Effector memory CD4-positive, alpha-beta T cell (primary cell): ENCODE measurements at regions not wholly inside any gene's neighbourhood (a gene's known extent, or its start where the extent isn't known, plus 50 kb on each side); places are given as distances from the start of the nearest gene placed in this dataset.
"Not testable (repeated sequence)": the region's sequence is repeated elsewhere in the genome, so short reads cannot be mapped to it uniquely, and the experiment has no call there.

Experiments used
- DNase-seq, 3 donors: peaks; one replicate each; pipeline ENCODE4 v3.0.0-alpha.2; 2020
- H3K27ac ChIP-seq: 2 replicates; pipeline ENCODE4 v1.7.0; 2013; ENCODE audit warnings: mild to moderate bottlenecking, low read length, moderate library complexity; ENCODE audit not compliant: insufficient read depth, poor library complexity, severe bottlenecking
- H3K27me3 ChIP-seq: replicated peaks from 2 replicates; pipeline ENCODE4 v1.7.0; 2013; ENCODE audit warnings: mild to moderate bottlenecking, low read length; ENCODE audit not compliant: insufficient read depth, control insufficient read depth, poor library complexity, severe bottlenecking
- H3K36me3 ChIP-seq: 2 replicates; pipeline ENCODE4 v1.7.0; 2013; ENCODE audit warnings: mild to moderate bottlenecking, low read length, moderate library complexity; ENCODE audit not compliant: control insufficient read depth, insufficient read depth
- H3K4me1 ChIP-seq: 2 replicates; pipeline ENCODE4 v1.7.0; 2013; ENCODE audit warnings: low read length, mild to moderate bottlenecking; ENCODE audit not compliant: control insufficient read depth, insufficient read depth, poor library complexity, severe bottlenecking
- H3K4me3 ChIP-seq: 2 replicates; pipeline ENCODE4 v1.7.0; 2013; ENCODE audit warnings: low read length, low read depth, mild to moderate bottlenecking; ENCODE audit not compliant: insufficient read depth, poor library complexity, severe bottlenecking
- H3K9me3 ChIP-seq: 2 replicates; pipeline ENCODE4 v1.7.0; 2013; ENCODE audit warnings: mild to moderate bottlenecking, low read length, moderate library complexity; ENCODE audit not compliant: control insufficient read depth

DNA sequence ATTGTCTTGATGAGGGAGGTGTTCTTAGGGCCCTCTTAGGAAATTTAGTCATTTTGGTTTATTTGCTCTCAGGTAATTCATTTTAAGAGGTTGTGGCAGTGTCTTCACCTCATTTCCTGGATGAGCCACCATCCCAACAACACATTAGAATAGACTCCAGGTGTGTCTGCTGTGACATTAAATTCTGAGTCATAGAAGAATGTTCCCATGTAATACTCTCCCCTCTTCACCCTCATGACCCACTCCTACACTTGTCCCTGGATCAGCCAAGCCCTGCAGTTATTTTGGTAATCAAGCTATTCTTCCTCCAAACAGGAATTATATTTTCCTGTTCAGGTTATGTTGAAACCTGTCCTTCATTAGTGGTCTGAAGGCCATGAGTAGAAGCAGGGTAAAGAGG lies 944.1 kb downstream of the SORCS3 start:
- Histone ChIP-seq H3K36me3 (no peaks in the 10 kb centered on the region), H3K9me3 (no peaks in the 10 kb centered on the region), H3K4me3 (no peak overlapping the region), H3K4me1 (no peaks in the 10 kb centered on the region), H3K27ac (no peak overlapping the region), H3K27me3 (no peaks in the 10 kb centered on the region)
- DNase-seq: no peak

DNA sequence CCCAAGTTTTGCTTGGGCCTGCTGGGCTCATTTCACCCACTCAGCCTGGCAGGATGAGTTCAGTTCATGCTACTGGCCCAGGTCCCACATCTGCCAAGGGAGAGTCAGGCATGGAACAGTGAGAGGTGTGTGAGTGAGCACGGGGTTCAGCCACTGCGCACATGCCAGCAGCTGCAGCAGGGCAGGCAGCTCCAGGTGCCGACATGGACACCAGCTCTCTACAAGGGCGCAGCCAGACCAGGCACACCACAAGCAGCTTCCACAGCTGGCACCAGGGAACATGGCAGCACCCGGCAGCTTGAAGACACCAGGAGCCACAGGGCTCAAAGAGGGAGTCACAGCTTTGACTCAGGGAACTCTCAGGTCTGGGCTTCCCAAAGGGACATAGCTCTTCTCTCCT lies 938.0 kb downstream of the SORCS3 start:
- Histone ChIP-seq H3K9me3 (no peaks in the 10 kb centered on the region), H3K27me3 (no peaks in the 10 kb centered on the region)

DNA sequence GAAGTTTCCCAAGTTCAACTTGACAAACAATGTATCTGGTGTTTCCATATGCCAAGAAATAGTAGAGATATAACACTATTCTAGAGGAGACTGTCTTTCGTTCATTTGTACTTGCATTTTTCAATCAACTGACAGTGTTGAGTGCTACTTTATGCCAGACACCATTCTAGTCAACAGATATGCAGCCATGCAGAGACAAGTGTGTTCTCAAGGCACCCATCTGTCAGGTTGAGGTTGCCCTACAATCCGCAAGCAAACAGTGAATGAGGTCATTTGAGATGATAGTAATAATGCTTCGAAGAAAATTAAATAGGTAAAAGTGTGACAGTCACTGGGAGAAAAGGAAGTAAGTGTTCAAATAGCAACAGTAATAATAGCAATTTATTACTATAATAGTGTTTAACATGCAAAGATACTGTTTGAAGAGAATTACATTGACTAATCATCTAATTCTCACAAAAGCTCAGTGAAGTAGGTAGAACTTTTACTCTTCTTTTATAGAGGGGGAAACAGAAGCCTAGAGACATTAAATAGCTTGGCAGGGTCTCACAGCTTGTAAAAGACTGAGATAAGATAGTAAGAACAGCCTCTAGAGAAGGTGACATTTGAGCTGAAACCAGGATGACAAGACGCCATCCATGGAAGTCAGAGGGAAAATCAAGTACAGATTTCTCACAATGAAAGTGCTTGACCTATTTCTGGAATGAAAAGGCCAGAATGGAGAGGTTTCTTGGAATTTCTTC lies 936.9 kb downstream of the SORCS3 start:
- Histone ChIP-seq H3K9me3 (no peaks in the 10 kb centered on the region), H3K27me3 (no peaks in the 10 kb centered on the region), H3K27ac (no peak overlapping the region), H3K4me1 (no peaks in the 10 kb centered on the region), H3K36me3 (no peaks in the 10 kb centered on the region), H3K4me3 (no peak overlapping the region)
- no peak for DNase-seq

More for the DNA sequence above, 938.0 kb downstream of the SORCS3 start:
- DNase-seq: no peak
- Histone ChIP-seq H3K27ac (no peak overlapping the region), H3K36me3 (no peaks in the 10 kb centered on the region), H3K4me3 (no peak overlapping the region), H3K4me1 (no peaks in the 10 kb centered on the region)

DNA sequence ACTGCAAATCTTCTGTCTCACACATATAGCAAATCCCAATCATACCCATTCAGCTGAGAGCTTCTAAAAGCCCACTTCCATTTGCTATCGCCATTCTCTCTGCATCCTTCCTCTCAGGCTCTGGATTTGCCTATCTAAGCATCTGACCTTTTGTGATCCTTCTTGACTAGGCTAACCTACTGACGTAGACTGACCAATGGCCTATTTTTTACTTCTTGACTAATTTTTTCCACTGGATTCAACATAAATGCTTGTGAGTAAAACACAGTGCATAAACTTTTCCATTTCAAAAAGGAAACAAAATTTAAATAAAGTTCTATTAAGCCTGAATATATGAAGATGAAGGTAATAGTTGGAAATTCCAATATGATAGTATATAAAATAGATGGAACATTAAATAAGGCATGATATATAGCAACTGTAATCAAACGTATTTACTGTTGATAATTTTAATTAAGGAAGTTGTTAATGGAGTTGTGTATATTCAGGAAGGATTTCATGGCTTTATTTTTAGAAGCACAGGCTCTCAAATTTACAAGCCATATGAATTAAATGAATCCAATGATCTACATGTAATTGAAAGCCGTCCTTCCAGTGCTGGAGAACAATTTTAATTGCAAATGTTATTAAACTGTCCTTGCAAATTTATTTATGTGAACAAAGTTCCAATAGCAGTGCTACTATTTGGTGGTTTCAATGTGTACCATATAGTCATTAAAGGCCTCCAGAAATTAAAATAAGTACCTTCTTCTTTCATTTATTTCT lies 918.4 kb downstream of the SORCS3 start:
- no peaks in the 10 kb centered on the region for H3K36me3 ChIP-seq
- no peaks in the 10 kb centered on the region for H3K9me3 ChIP-seq
- DNase-seq: no peak
- no peaks in the 10 kb centered on the region for H3K27me3 ChIP-seq
- no peak overlapping the region for H3K27ac ChIP-seq
- H3K4me1 ChIP-seq: no peaks in the 10 kb centered on the region
- H3K4me3 ChIP-seq: no peak overlapping the region

DNA sequence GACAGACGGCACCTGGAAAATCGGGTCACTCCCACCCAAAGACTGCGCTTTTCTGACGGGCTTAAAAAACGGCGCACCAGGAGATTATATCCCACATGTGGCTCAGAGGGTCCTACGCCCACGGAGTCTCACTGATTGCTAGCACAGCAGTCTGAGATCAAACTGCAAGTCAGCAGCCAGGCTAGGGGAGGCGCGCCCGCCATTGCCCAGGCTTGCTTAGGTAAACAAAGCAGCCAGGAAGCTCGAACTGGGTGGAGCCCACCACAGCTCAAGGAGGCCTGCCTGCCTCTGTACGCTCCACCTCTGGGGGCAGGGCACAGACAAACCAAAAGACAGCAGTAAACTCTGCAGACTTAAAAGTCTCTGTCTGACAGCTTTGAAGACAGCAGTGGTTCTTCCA lies 909.4 kb downstream of the SORCS3 start:
- H3K9me3 ChIP-seq, H3K36me3 ChIP-seq, H3K4me1 ChIP-seq, H3K27me3 ChIP-seq, H3K27ac ChIP-seq, DNase-seq, H3K4me3 ChIP-seq: not testable (repeated sequence)

DNA sequence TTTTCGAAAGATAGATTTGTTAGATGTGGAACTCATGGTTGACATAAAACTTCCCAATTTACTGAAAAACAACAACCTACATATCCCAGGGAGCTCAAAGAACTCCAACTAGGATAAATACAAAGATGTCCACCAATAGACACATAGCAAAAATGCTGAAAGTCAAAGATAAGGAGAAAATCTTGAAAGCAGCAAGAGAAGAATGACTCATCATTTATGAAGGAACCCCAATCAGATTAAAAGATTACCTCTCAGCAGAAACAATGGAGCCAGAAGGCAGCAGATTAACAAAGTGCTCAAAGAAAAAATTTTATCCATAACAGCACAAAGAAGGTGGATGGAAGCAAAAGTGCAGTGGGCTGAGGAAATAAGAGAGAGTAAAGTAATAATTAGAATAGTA lies 908.6 kb downstream of the SORCS3 start:
- no peak for DNase-seq
- Histone ChIP-seq H3K27ac (no peak overlapping the region), H3K27me3 (no peaks in the 10 kb centered on the region), H3K4me3 (no peak overlapping the region), H3K4me1 (no peaks in the 10 kb centered on the region), H3K9me3 (no peaks in the 10 kb centered on the region), H3K36me3 (no peaks in the 10 kb centered on the region)

DNA sequence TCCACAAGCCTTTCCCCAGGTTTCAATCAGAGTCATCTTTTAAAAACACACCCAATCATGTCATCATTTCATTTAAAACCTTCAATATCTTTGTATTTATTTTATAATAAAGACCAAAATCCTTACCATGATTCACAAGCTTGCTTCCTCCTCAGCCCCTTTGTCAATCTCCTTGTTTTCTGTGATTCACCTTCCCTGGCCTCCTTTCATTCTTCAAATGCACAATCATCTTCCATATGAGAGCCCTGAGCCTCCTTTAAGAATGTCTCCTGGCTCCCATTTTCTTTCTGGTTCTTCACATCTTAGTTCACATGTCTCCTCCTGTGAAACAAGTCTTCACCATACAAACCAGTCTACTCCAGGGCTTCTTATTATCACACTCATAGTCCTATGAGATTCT lies 904.0 kb downstream of the SORCS3 start:
- no peak for DNase-seq
- no peaks in the 10 kb centered on the region for H3K4me1 ChIP-seq
- H3K36me3 ChIP-seq: no peaks in the 10 kb centered on the region

DNA sequence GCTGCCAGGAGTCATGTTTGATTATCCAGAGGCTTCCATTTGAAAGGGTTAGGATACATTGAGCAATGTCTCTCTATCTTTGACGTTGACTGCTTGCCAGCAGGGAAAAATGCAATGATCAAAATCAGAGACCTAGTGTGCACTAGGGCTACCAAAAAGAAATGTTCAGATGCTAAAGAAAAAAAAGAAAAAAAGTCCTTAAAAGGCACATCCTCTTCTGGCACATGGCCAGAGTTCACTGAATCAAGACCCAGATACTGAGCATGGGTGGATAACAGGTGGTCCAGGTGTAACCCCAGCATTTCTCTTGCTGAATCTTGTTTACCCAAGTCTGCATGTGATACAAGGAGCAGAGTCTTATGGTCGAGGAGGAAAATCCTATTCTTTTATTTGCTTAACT lies 899.3 kb downstream of the SORCS3 start:
- Histone ChIP-seq H3K27ac (no peak overlapping the region), H3K36me3 (no peaks in the 10 kb centered on the region), H3K4me3 (no peak overlapping the region), H3K4me1 (no peaks in the 10 kb centered on the region), H3K27me3 (no peaks in the 10 kb centered on the region), H3K9me3 (no peaks in the 10 kb centered on the region)
- DNase-seq: no peak

More for the DNA sequence above, 904.0 kb downstream of the SORCS3 start:
- H3K27me3 ChIP-seq: no peaks in the 10 kb centered on the region
- H3K9me3 ChIP-seq: no peaks in the 10 kb centered on the region
- H3K4me3 ChIP-seq: no peak overlapping the region
- H3K27ac ChIP-seq: no peak overlapping the region

DNA sequence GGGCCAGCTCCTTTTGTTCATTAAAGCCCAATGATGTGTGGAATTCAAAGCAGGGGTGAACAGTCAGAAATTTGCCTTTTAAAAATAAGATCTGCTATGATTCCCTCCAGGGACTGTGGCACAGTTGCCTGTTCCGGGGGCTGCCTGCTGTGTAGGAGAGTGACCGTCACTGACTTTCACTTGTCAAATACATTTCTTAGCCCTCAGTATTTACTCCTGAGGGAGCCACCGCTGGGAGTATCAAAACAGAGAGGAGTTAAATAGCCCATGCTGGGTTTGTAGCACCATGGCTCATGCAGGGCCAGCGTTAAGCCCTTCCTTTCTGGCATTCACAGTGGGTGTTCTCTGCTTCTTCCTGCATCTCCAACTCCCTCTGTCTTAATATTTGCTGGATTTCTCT lies 897.8 kb downstream of the SORCS3 start:
- no peak for DNase-seq
- Histone ChIP-seq H3K4me1 (no peaks in the 10 kb centered on the region), H3K36me3 (no peaks in the 10 kb centered on the region), H3K9me3 (no peaks in the 10 kb centered on the region), H3K27me3 (no peaks in the 10 kb centered on the region), H3K27ac (no peak overlapping the region), H3K4me3 (no peak overlapping the region)

DNA sequence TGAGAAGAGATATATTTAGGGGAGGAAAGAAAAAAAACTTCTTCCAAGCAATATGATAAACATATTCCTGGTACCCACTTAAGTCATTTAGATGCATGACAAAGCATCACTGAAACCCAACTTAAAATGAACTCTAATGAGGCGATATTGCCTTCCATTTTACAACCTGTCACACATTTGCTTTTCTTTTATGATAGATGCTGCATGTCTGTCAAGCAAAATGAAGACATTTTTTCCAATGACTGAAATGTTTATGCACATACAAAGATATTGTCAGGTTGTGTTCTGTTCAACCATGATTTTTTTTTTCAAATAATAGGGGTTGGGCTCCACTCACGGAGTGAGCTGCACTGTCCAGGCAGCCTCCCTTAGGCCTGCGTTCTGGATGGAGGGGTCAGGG lies 894.4 kb downstream of the SORCS3 start:
- Histone ChIP-seq H3K27me3 (no peaks in the 10 kb centered on the region), H3K9me3 (no peaks in the 10 kb centered on the region)
- DNase-seq: no peak

More for the DNA sequence above, 894.4 kb downstream of the SORCS3 start:
- Histone ChIP-seq H3K27ac (no peak overlapping the region), H3K4me3 (no peak overlapping the region), H3K36me3 (no peaks in the 10 kb centered on the region), H3K4me1 (no peaks in the 10 kb centered on the region)
